ENCODE measurements at regions not wholly inside any gene's neighbourhood (a gene's known extent, or its start where the extent isn't known, plus 50 kb on each side); places are given as distances from the start of the nearest gene placed in this dataset.
A peak's percentile ranks its signal among the peaks of the same experiment; 100 is the strongest.

- no peak for DNase-seq
Measured at GRCh38 chr2:75790814-75791467, 80.2 kb upstream of the GCFC2 start.

GRCh38 chr2:75790121-75790813 lies 79.6 kb upstream of the GCFC2 start:
- no peak for DNase-seq

GRCh38 chr2:75788902-75789301 lies 78.2 kb upstream of the GCFC2 start:
- DNase-seq, result no peak

GRCh38 chr2:75788154-75788553 lies 77.4 kb upstream of the GCFC2 start:
- no peak for DNase-seq

- DNase-seq, result peak; percentile 23
Measured at GRCh38 chr2:75787532-75788132, 76.9 kb upstream of the GCFC2 start.

- no peak for DNase-seq
Measured at GRCh38 chr2:75775311-75775823, 64.7 kb upstream of the GCFC2 start.

DNA sequence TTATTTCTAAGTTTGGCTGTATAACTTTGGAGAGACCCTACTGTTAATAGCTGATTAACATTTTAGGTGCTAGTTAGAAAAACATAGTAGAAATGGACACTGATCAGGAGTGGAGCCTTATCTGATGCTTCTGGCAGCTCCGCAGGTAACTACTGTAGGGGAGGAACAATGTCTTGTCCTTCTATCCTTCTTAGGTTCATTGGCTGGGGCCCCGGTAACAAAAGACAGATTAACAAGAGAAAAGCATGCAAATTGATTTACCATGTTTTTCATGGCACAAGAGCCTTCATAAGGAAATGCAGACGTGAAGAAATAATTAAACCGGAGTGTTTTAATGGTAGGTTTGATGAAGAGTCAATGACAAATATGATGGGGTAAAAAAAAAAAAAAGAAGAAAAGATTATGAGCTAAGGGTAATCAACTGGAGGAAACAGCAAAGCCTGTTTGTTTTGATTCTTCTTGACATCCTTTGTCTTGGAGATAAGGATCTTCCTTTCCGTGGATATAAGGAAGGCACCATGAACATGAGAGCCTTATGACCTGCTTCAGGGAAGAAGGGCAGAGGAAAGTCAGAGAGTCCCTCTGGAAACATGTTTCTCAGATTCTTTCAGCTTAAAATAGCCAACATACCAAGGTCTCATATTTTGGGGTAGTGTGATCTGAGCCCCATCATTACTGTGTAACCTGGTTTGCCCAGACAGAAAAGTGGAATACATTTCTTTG lies 62.4 kb upstream of the GCFC2 start:
- no peak for DNase-seq

DNA sequence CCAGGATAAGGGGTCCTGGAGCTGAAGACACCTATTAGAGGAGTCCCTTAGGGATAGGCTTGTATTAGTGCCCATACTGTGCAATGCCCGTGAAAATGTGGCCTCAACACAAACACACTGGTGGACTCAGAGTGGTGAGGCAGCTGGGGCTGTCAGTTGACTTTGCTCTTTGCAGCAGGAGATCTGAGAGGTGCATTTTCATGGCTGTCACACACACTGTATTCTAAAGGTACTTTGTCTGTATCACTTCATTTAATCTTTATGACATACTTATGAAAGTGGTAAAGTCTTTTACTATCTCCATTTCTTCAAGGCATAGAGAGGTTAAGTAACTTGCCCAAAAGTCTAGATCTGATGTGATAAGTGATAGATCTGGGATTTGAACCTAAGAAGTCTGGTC lies 55.1 kb upstream of the GCFC2 start:
- no peak for DNase-seq

DNA sequence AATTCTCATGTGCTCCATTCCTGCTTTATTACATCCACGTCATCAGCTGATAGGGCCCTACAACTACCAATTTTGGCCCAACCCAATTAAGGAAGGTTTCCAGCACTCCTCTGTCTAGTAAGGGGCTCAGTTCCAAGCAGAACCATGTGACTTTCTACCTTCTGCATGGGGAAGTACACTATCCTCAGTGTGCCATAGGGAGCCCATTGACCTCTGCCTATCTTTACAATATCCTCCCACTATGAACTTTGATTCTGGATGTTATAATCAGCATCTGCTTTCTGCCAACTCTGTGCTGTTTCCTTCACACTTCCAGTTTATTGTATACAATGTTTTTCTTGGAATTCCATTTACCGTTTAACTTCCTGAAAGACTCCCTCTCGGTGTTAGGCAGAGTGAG lies 53.9 kb upstream of the GCFC2 start:
- no peak for DNase-seq
